ENCODE measurements at regions not wholly inside any gene's neighbourhood (a gene's known extent, or its start where the extent isn't known, plus 50 kb on each side); places are given as distances from the start of the nearest gene placed in this dataset.

DNA sequence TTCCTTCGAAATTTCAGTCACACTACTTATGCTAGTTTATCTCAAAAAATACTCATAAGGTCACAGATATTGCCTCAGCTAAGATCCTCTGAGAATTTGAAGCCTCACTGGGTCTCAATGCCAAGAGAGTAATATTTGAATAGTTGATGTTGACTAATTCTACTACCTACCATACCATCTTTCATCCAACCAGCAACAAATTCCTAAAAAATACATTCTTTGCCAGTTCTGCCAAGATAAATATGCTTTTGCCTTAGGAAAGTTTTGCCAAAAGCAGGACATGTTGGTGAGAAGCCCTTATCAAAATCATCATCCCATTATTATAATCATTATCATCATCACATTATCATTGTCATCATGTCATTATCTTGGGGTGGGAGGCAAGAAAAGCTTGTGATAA, 544.6 kb upstream of the ZEB2 start:
- no peak overlapping the region for H3K27ac ChIP-seq (ENCODE audit: low read length)
- H3K79me2 ChIP-seq (ENCODE audit: low read length), result no peaks in the 10 kb centered on the region
- H3F3A ChIP-seq (ENCODE audit: low read length, unreplicated experiment), result peaks cover 5% of the 10 kb centered on the region
- ChIA-PET POLR2A (ENCODE audit: unreplicated experiment) (no interaction called here), CTCF (no interaction called here)
- DNase-seq, result no peak
- no peak overlapping the region for H3K4me2 ChIP-seq (ENCODE audit: low read length)
- no peak overlapping the region for H3K9ac ChIP-seq (ENCODE audit: low read length)
- H3K4me3 ChIP-seq (ENCODE audit: low read length), result no peak overlapping the region
- H3K36me3 ChIP-seq (ENCODE audit: low read depth, low read length), result no peaks in the 10 kb centered on the region
- H3K9me3 ChIP-seq (ENCODE audit: low read length), result no peaks in the 10 kb centered on the region; the same call in 1 of the 2 replicates
- H3K9me2 ChIP-seq (replicated peaks; ENCODE audit: low read length), result no peaks in the 10 kb centered on the region
- H3K4me1 ChIP-seq (ENCODE audit: insufficient read depth, low read length), result peaks cover 22% of the 10 kb centered on the region
- H4K20me1 ChIP-seq (ENCODE audit: low read length), result no peaks in the 10 kb centered on the region
- intact Hi-C loops (cut with micrococcal nuclease), result no loop called here
- no peak overlapping the region for H2AFZ ChIP-seq (ENCODE audit: low read length)
- ATAC-seq, result no peak
- no TSS peak for BruUV-seq (replicated peaks)
- TF ChIP-seq, protein P1, sequence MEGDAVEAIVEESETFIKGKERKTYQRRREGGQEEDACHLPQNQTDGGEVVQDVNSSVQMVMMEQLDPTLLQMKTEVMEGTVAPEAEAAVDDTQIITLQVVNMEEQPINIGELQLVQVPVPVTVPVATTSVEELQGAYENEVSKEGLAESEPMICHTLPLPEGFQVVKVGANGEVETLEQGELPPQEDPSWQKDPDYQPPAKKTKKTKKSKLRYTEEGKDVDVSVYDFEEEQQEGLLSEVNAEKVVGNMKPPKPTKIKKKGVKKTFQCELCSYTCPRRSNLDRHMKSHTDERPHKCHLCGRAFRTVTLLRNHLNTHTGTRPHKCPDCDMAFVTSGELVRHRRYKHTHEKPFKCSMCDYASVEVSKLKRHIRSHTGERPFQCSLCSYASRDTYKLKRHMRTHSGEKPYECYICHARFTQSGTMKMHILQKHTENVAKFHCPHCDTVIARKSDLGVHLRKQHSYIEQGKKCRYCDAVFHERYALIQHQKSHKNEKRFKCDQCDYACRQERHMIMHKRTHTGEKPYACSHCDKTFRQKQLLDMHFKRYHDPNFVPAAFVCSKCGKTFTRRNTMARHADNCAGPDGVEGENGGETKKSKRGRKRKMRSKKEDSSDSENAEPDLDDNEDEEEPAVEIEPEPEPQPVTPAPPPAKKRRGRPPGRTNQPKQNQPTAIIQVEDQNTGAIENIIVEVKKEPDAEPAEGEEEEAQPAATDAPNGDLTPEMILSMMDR (conservative IDR thresholded peaks at IDR 0.05; ENCODE audit: low read depth, low read length), result no peak
- no peak for TF ChIP-seq EZH2 (IDR thresholded peaks at IDR 0.05; ENCODE audit: low read length, unreplicated experiment)
- TF ChIP-seq EZH2phosphoT487 (IDR thresholded peaks at IDR 0.05; ENCODE audit: borderline replicate concordance, low read length), result no peak
- no peaks in the 10 kb centered on the region for H3K27me3 ChIP-seq (ENCODE audit: low read length)

DNA sequence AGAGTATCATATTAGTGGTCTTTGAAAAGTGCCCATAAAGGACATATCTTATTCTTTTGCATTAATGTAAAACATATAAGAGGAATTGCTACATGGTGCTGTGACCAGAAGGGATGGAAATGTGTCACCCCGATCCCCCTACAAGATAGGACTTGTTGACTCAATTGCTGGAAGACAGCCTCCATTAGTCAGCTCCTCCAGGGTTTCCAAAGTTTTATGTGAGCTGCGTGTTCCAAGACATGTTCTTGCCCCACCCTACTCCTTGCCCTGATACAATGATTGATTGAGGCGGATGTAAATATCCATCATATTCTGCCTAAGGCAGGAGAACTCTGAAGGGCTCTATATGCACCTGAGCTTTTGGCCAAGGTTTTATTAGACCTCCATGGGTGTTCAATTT, 541.0 kb upstream of the ZEB2 start:
- H3K4me3 ChIP-seq (ENCODE audit: low read length), result no peak overlapping the region
- no peak overlapping the region for H2AFZ ChIP-seq (ENCODE audit: low read length)
- H3K9me2 ChIP-seq (replicated peaks; ENCODE audit: low read length), result no peaks in the 10 kb centered on the region
- ChIA-PET POLR2A (ENCODE audit: unreplicated experiment) (no interaction called here), CTCF (no interaction called here)
- H3K9ac ChIP-seq (ENCODE audit: low read length), result no peak overlapping the region
- peak; percentile 97 for DNase-seq
- peaks cover 5% of the 10 kb centered on the region for H3F3A ChIP-seq (ENCODE audit: low read length, unreplicated experiment)
- ATAC-seq, result peak; percentile 90
- H3K27me3 ChIP-seq (ENCODE audit: low read length), result no peaks in the 10 kb centered on the region
- H3K4me2 ChIP-seq (ENCODE audit: low read length), result peak overlapping the region; percentile 54
- H4K20me1 ChIP-seq (ENCODE audit: low read length), result no peaks in the 10 kb centered on the region
- no peaks in the 10 kb centered on the region for H3K36me3 ChIP-seq (ENCODE audit: low read depth, low read length)
- peak overlapping the region; percentile 79 for H3K27ac ChIP-seq (ENCODE audit: low read length)
- peaks cover 36% of the 10 kb centered on the region for H3K4me1 ChIP-seq (ENCODE audit: insufficient read depth, low read length)
- TF ChIP-seq EZH2 (IDR thresholded peaks at IDR 0.05; ENCODE audit: low read length, unreplicated experiment) (no peak), EZH2phosphoT487 (IDR thresholded peaks at IDR 0.05; ENCODE audit: borderline replicate concordance, low read length) (no peak)
- TF ChIP-seq, protein P1 (conservative IDR thresholded peaks at IDR 0.05; ENCODE audit: low read depth, low read length), result no peak
- H3K9me3 ChIP-seq (ENCODE audit: low read length), result no peaks in the 10 kb centered on the region
- intact Hi-C loops (cut with micrococcal nuclease), result no loop called here
- no TSS peak for BruUV-seq (replicated peaks)
- no peaks in the 10 kb centered on the region for H3K79me2 ChIP-seq (ENCODE audit: low read length)

DNA sequence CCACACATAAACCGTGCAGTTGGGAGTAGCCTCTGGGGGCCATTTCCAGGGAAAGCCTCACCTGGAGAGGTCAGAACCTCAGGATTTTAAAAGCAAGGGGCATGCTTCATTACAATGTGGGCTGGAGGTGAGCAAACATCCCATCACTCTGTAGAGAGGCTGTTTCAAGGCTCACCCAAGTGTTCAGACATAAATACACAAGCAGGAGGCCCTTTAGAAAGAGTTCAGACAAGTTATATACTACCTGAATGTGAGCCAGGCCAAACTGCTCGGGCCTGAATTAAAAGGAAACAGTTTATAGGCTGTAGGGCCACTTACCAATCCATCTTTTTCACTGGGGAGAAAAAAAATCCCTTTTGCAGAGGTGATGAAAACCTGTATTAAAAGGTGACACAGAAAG, 540.0 kb upstream of the ZEB2 start:
- ChIA-PET POLR2A (ENCODE audit: unreplicated experiment) (no interaction called here), CTCF (no interaction called here)
- BruUV-seq (replicated peaks), result no TSS peak
- no peaks in the 10 kb centered on the region for H3K27me3 ChIP-seq (ENCODE audit: low read length)
- ATAC-seq (no peak), DNase-seq (peak; percentile 29)
- H3K79me2 ChIP-seq (ENCODE audit: low read length), result no peaks in the 10 kb centered on the region
- no peaks in the 10 kb centered on the region for H3K9me3 ChIP-seq (ENCODE audit: low read length)
- peak overlapping the region; percentile 67 for H3K27ac ChIP-seq (ENCODE audit: low read length)
- TF ChIP-seq, protein P1 (conservative IDR thresholded peaks at IDR 0.05; ENCODE audit: low read depth, low read length), result no peak
- no peak for TF ChIP-seq EZH2 (IDR thresholded peaks at IDR 0.05; ENCODE audit: low read length, unreplicated experiment)
- TF ChIP-seq EZH2phosphoT487 (IDR thresholded peaks at IDR 0.05; ENCODE audit: borderline replicate concordance, low read length), result no peak
- H3F3A ChIP-seq (ENCODE audit: low read length, unreplicated experiment), result peaks cover 5% of the 10 kb centered on the region
- no peaks in the 10 kb centered on the region for H4K20me1 ChIP-seq (ENCODE audit: low read length)
- H3K4me3 ChIP-seq (ENCODE audit: low read length), result no peak overlapping the region
- H3K9me2 ChIP-seq (replicated peaks; ENCODE audit: low read length), result no peaks in the 10 kb centered on the region
- peaks cover 36% of the 10 kb centered on the region for H3K4me1 ChIP-seq (ENCODE audit: insufficient read depth, low read length)
- H2AFZ ChIP-seq (ENCODE audit: low read length), result peak overlapping the region; percentile 24; the same call in 1 of the 2 replicates
- no peaks in the 10 kb centered on the region for H3K36me3 ChIP-seq (ENCODE audit: low read depth, low read length)
- H3K4me2 ChIP-seq (ENCODE audit: low read length), result peak overlapping the region; percentile 54
- H3K9ac ChIP-seq (ENCODE audit: low read length), result no peak overlapping the region
- intact Hi-C loops (cut with micrococcal nuclease), result no loop called here

Measured in PC-3 (cell line).